ENCODE measurements at regions not wholly inside any gene's neighbourhood (a gene's known extent, or its start where the extent isn't known, plus 50 kb on each side); places are given as distances from the start of the nearest gene placed in this dataset.
"Not testable (repeated sequence)": the region's sequence is repeated elsewhere in the genome, so short reads cannot be mapped to it uniquely, and the experiment has no call there.

GRCh38 chr18:27301615-27302378 is 116.7 kb upstream of the CHST9 start:
- no peaks in the 10 kb centered on the region for H3K36me3 Mint-ChIP-seq
- Histone ChIP-seq H3K4me1 (ENCODE audit: insufficient read depth, low read length) (no peaks in the 10 kb centered on the region), H3K36me3 (ENCODE audit: insufficient read depth, low read length) (no peaks in the 10 kb centered on the region), H3K27ac (ENCODE audit: low read depth, low read length) (no peak overlapping the region), H3K4me3 (ENCODE audit: low read length) (no peak overlapping the region), H3K27me3 (ENCODE audit: insufficient read depth, low read length, poor library complexity, severe bottlenecking) (no peaks in the 10 kb centered on the region), H3K9me3 (ENCODE audit: low read length) (no peaks in the 10 kb centered on the region)
- H3K4me3 Mint-ChIP-seq: no peak overlapping the region
- DNase-seq: no peak
- ChIA-PET CTCF (no interaction called here), POLR2A (no interaction called here)
- no peaks in the 10 kb centered on the region for H3K4me1 Mint-ChIP-seq
- H3K27ac Mint-ChIP-seq: no peak overlapping the region
- no peaks in the 10 kb centered on the region for H3K27me3 Mint-ChIP-seq
- peaks cover 4 to 29% (median 6%) of the 10 kb centered on the region in 5 donors for H3K9me3 Mint-ChIP-seq

GRCh38 chr18:27298214-27298804 is 113.2 kb upstream of the CHST9 start:
- no peak for DNase-seq
- Histone ChIP-seq H3K4me3 (ENCODE audit: low read length) (no peak overlapping the region), H3K9me3 (ENCODE audit: low read length) (no peaks in the 10 kb centered on the region), H3K4me1 (ENCODE audit: insufficient read depth, low read length) (no peaks in the 10 kb centered on the region), H3K27me3 (ENCODE audit: insufficient read depth, low read length, poor library complexity, severe bottlenecking) (no peaks in the 10 kb centered on the region), H3K36me3 (ENCODE audit: insufficient read depth, low read length) (no peaks in the 10 kb centered on the region), H3K27ac (ENCODE audit: low read depth, low read length) (no peak overlapping the region)
- Mint-ChIP-seq H3K4me3 (no peak overlapping the region), H3K9me3 (peaks cover 0 to 16% (median 8%) of the 10 kb centered on the region in 5 donors), H3K27me3 (no peaks in the 10 kb centered on the region), H3K36me3 (no peaks in the 10 kb centered on the region), H3K27ac (no peak overlapping the region), H3K4me1 (no peaks in the 10 kb centered on the region)
- POLR2A ChIA-PET: no interaction called here
- CTCF ChIA-PET: no interaction called here

- H3K27ac ChIP-seq (ENCODE audit: low read depth, low read length); H3K4me3 ChIP-seq (ENCODE audit: low read length); H3K27ac Mint-ChIP-seq; DNase-seq; H3K36me3 ChIP-seq (ENCODE audit: insufficient read depth, low read length); H3K36me3 Mint-ChIP-seq; H3K27me3 ChIP-seq (ENCODE audit: insufficient read depth, low read length, poor library complexity, severe bottlenecking); CTCF ChIA-PET; H3K4me1 Mint-ChIP-seq; H3K4me3 Mint-ChIP-seq; H3K9me3 ChIP-seq (ENCODE audit: low read length); H3K4me1 ChIP-seq (ENCODE audit: insufficient read depth, low read length); H3K27me3 Mint-ChIP-seq; POLR2A ChIA-PET: not testable (repeated sequence)
- H3K9me3 Mint-ChIP-seq: peaks cover 0 to 20% (median 0%) of the 10 kb centered on the region in 5 donors
These were observed 101.0 kb upstream of the CHST9 start for GRCh38 chr18:27285973-27286562.

GRCh38 chr18:27278131-27278530 is 93.0 kb upstream of the CHST9 start:
- CTCF ChIA-PET: no interaction called here
- H3K27me3 ChIP-seq (ENCODE audit: insufficient read depth, low read length, poor library complexity, severe bottlenecking): no peaks in the 10 kb centered on the region

GRCh38 chr18:27277554-27277953 is 92.4 kb upstream of the CHST9 start:
- no peaks in the 10 kb centered on the region for H3K27me3 Mint-ChIP-seq

More at GRCh38 chr18:27278131-27278530, 93.0 kb upstream of the CHST9 start:
- H3K9me3 ChIP-seq (ENCODE audit: low read length): peaks cover 4% of the 10 kb centered on the region
- no peak for DNase-seq
- no peaks in the 10 kb centered on the region for H3K4me1 ChIP-seq (ENCODE audit: insufficient read depth, low read length)
- POLR2A ChIA-PET: no interaction called here
- H3K27me3 Mint-ChIP-seq: no peaks in the 10 kb centered on the region
- no peaks in the 10 kb centered on the region for H3K36me3 ChIP-seq (ENCODE audit: insufficient read depth, low read length)
- no peaks in the 10 kb centered on the region for H3K4me1 Mint-ChIP-seq
- H3K9me3 Mint-ChIP-seq: peaks cover 7 to 17% (median 14%) of the 10 kb centered on the region in 5 donors
- H3K27ac Mint-ChIP-seq: no peak overlapping the region
- no peaks in the 10 kb centered on the region for H3K36me3 Mint-ChIP-seq
- no peak overlapping the region for H3K27ac ChIP-seq (ENCODE audit: low read depth, low read length)
- H3K4me3 Mint-ChIP-seq: no peak overlapping the region
- H3K4me3 ChIP-seq (ENCODE audit: low read length): no peak overlapping the region

GRCh38 chr18:27276886-27277285 is 91.8 kb upstream of the CHST9 start:
- H3K4me1 Mint-ChIP-seq: no peaks in the 10 kb centered on the region

More at GRCh38 chr18:27277554-27277953, 92.4 kb upstream of the CHST9 start:
- Mint-ChIP-seq H3K4me3 (no peak overlapping the region), H3K9me3 (peaks cover 7 to 17% (median 14%) of the 10 kb centered on the region in 5 donors), H3K27ac (no peak overlapping the region), H3K36me3 (no peaks in the 10 kb centered on the region), H3K4me1 (no peaks in the 10 kb centered on the region)
- ChIA-PET POLR2A (no interaction called here), CTCF (no interaction called here)
- Histone ChIP-seq H3K36me3 (ENCODE audit: insufficient read depth, low read length) (no peaks in the 10 kb centered on the region), H3K4me1 (ENCODE audit: insufficient read depth, low read length) (no peaks in the 10 kb centered on the region), H3K9me3 (ENCODE audit: low read length) (peaks cover 4% of the 10 kb centered on the region), H3K27ac (ENCODE audit: low read depth, low read length) (no peak overlapping the region), H3K4me3 (ENCODE audit: low read length) (no peak overlapping the region), H3K27me3 (ENCODE audit: insufficient read depth, low read length, poor library complexity, severe bottlenecking) (no peaks in the 10 kb centered on the region)
- DNase-seq: no peak

GRCh38 chr18:27276479-27276878 is 91.4 kb upstream of the CHST9 start:
- Histone ChIP-seq H3K36me3 (ENCODE audit: insufficient read depth, low read length) (no peaks in the 10 kb centered on the region), H3K4me1 (ENCODE audit: insufficient read depth, low read length) (no peaks in the 10 kb centered on the region), H3K4me3 (ENCODE audit: low read length) (no peak overlapping the region), H3K9me3 (ENCODE audit: low read length) (peaks cover 4% of the 10 kb centered on the region), H3K27me3 (ENCODE audit: insufficient read depth, low read length, poor library complexity, severe bottlenecking) (no peaks in the 10 kb centered on the region), H3K27ac (ENCODE audit: low read depth, low read length) (no peak overlapping the region)
- ChIA-PET POLR2A (no interaction called here), CTCF (no interaction called here)
- no peaks in the 10 kb centered on the region for H3K36me3 Mint-ChIP-seq
- H3K4me3 Mint-ChIP-seq: no peak overlapping the region
- H3K9me3 Mint-ChIP-seq: peaks cover 10 to 19% (median 14%) of the 10 kb centered on the region in 5 donors
- no peaks in the 10 kb centered on the region for H3K4me1 Mint-ChIP-seq
- DNase-seq: no peak
- H3K27ac Mint-ChIP-seq: no peak overlapping the region
- no peaks in the 10 kb centered on the region for H3K27me3 Mint-ChIP-seq

More at GRCh38 chr18:27276886-27277285, 91.8 kb upstream of the CHST9 start:
- Mint-ChIP-seq H3K4me3 (no peak overlapping the region), H3K36me3 (no peaks in the 10 kb centered on the region), H3K27ac (no peak overlapping the region), H3K9me3 (peaks cover 7 to 19% (median 14%) of the 10 kb centered on the region in 5 donors), H3K27me3 (no peaks in the 10 kb centered on the region)
- H3K4me3 ChIP-seq (ENCODE audit: low read length): no peak overlapping the region
- ChIA-PET CTCF (no interaction called here), POLR2A (no interaction called here)
- H3K36me3 ChIP-seq (ENCODE audit: insufficient read depth, low read length): no peaks in the 10 kb centered on the region
- H3K27me3 ChIP-seq (ENCODE audit: insufficient read depth, low read length, poor library complexity, severe bottlenecking): no peaks in the 10 kb centered on the region
- no peak overlapping the region for H3K27ac ChIP-seq (ENCODE audit: low read depth, low read length)
- no peaks in the 10 kb centered on the region for H3K4me1 ChIP-seq (ENCODE audit: insufficient read depth, low read length)
- H3K9me3 ChIP-seq (ENCODE audit: low read length): peaks cover 4% of the 10 kb centered on the region
- no peak for DNase-seq

GRCh38 chr18:27274901-27275300 is 89.8 kb upstream of the CHST9 start:
- H3K4me1 Mint-ChIP-seq: no peaks in the 10 kb centered on the region
- H3K27ac Mint-ChIP-seq: no peak overlapping the region
- no peaks in the 10 kb centered on the region for H3K36me3 Mint-ChIP-seq
- Histone ChIP-seq H3K27ac (ENCODE audit: low read depth, low read length) (no peak overlapping the region), H3K27me3 (ENCODE audit: insufficient read depth, low read length, poor library complexity, severe bottlenecking) (no peaks in the 10 kb centered on the region), H3K4me3 (ENCODE audit: low read length) (no peak overlapping the region), H3K9me3 (ENCODE audit: low read length) (peaks cover 4% of the 10 kb centered on the region), H3K4me1 (ENCODE audit: insufficient read depth, low read length) (no peaks in the 10 kb centered on the region), H3K36me3 (ENCODE audit: insufficient read depth, low read length) (no peaks in the 10 kb centered on the region)
- ChIA-PET POLR2A (no interaction called here), CTCF (no interaction called here)
- H3K9me3 Mint-ChIP-seq: peaks cover 10 to 19% (median 16%) of the 10 kb centered on the region in 5 donors
- H3K4me3 Mint-ChIP-seq: no peak overlapping the region
- H3K27me3 Mint-ChIP-seq: no peaks in the 10 kb centered on the region
- no peak for DNase-seq

All from CD8-positive, alpha-beta memory T cell (primary cell).